K562 (cell line): ENCODE measurements at regions not wholly inside any gene's neighbourhood (a gene's known extent, or its start where the extent isn't known, plus 50 kb on each side); places are given as distances from the start of the nearest gene placed in this dataset.

Source experiments
- ATAC-seq: fragments of 200-7000 bp; cut with Tn5 transposase; 3 replicates; pipeline ENCODE4 v1.9.1; 2020; ENCODE audit warnings: moderate library complexity
- BruUV-seq: library from RNA; stranded (reverse); fragments of 400-500 nt; replicated peaks from 2 replicates; lab custom pipeline; 2021; lab: Mats Ljungman, UMichigan
- CTCF ChIA-PET: fragments of 300-600 bp; formaldehyde crosslinking; extraction: SDS; loops from one replicate; lab custom pipeline; 2021; ENCODE audit warnings: low intra/inter-chr PET ratio; lab: Yijun Ruan, JAX
- POLR2A ChIA-PET: fragments of 300-600, 350-650 bp; sonication (Branson Sonifier 250); formaldehyde crosslinking; extraction: SDS; loops from one replicate; lab custom pipeline; 2021; ENCODE audit warnings: antibody characterized with exemption, inconsistent platforms; lab: Yijun Ruan, JAX
- DNase-seq, 4 experiments: peaks; one replicate each; pipeline versions ENCODE4 v3.0.0 to v3.0.0-alpha.2; 2011 to 2018; ENCODE audit warnings: low spot score in 3 of 4, mixed read lengths in 3 of 4; ENCODE audit errors: extremely low read depth in 1 of 4
- FAIRE-seq: peaks from 2 replicates; lab custom pipeline; 2011; peaks lifted over from hg19 to GRCh38; lab: Jason Lieb, UNC
- H2AFZ ChIP-seq: 2 replicates; pipeline ENCODE4 v1.6.0; 2011; ENCODE audit warnings: low read depth, low read length, control low read depth, inconsistent platforms
- H3K27ac ChIP-seq: fragments of 200-600 bp; 3 replicates; pipeline ENCODE4 v1.8.0; 2011; ENCODE audit warnings: low read depth, mild to moderate bottlenecking, control low read depth, inconsistent platforms, low read length, moderate library complexity, mixed read lengths; ENCODE audit errors: extremely low read depth
- H3K27me3 ChIP-seq, 2 experiments: fragments of 300-600 bp in 1 of 2; 2 replicates in 1 of 2; 3 replicates in 1 of 2; pipeline versions ENCODE4 v1.6.0 to v1.8.0; 2011; ENCODE audit warnings: inconsistent platforms in 2 of 2, low read length in 2 of 2, mild to moderate bottlenecking in 1 of 2, mixed read lengths in 1 of 2, moderate library complexity in 1 of 2; ENCODE audit not compliant: control insufficient read depth in 2 of 2, insufficient read depth in 2 of 2
- H3K36me3 ChIP-seq: fragments of 300-600 bp; 3 replicates; pipeline ENCODE4 v1.8.0; 2011; ENCODE audit warnings: mild to moderate bottlenecking, low read length, inconsistent platforms; ENCODE audit not compliant: control insufficient read depth, insufficient read depth
- H3K4me1 ChIP-seq, 2 experiments: fragments of 200-600 bp in 1 of 2; replicated peaks in 1 of 2; 2 replicates in 1 of 2; 3 replicates in 1 of 2; pipeline versions ENCODE4 v1.5.1 to v1.8.0; 2011; ENCODE audit warnings: inconsistent platforms in 2 of 2, low read length in 2 of 2, mild to moderate bottlenecking in 1 of 2, mixed read lengths in 1 of 2, moderate library complexity in 1 of 2; ENCODE audit not compliant: control insufficient read depth in 2 of 2, insufficient read depth in 2 of 2
- H3K4me2 ChIP-seq: 2 replicates; pipeline ENCODE4 v1.6.1; 2011; ENCODE audit warnings: low read length, control low read depth, inconsistent platforms, mixed read lengths; ENCODE audit not compliant: insufficient read depth
- H3K4me3 ChIP-seq: fragments of 200-600 bp; sonication (generic), shearing (Covaris generic); 2 replicates; pipeline ENCODE4 v1.5.1; 2016; ENCODE audit warnings: control low read depth, inconsistent platforms
- H3K79me2 ChIP-seq: fragments of 200-600 bp; 3 replicates; pipeline ENCODE4 v1.8.0; 2011; ENCODE audit warnings: low read length, inconsistent platforms; ENCODE audit not compliant: control insufficient read depth, insufficient read depth
- H3K9ac ChIP-seq, 2 experiments: 2 replicates each; pipeline versions ENCODE4 v1.6.0 to v1.6.1; 2011; ENCODE audit warnings: low read depth in 2 of 2, low read length in 2 of 2, control low read depth in 1 of 2, inconsistent platforms in 1 of 2, mild to moderate bottlenecking in 1 of 2, mixed read lengths in 1 of 2; ENCODE audit not compliant: insufficient read depth in 1 of 2
- H3K9me1 ChIP-seq: one replicate; pipeline ENCODE4 v1.6.0; 2011; ENCODE audit warnings: inconsistent platforms, mild to moderate bottlenecking, low read length, moderate library complexity; ENCODE audit not compliant: control insufficient read depth, insufficient read depth
- H3K9me3 ChIP-seq: replicated peaks from 2 replicates; pipeline ENCODE4 v1.5.1; 2011; ENCODE audit warnings: low read depth, low read length, inconsistent platforms; ENCODE audit not compliant: control insufficient read depth, insufficient read depth
- H4K20me1 ChIP-seq: replicated peaks from 2 replicates; pipeline ENCODE4 v1.6.1; 2011; ENCODE audit warnings: low read length, inconsistent platforms, mixed read lengths; ENCODE audit not compliant: control insufficient read depth, insufficient read depth
- HEY1 ChIP-seq: fragments of 250-450 bp; sonication (Bioruptor Pico); IDR thresholded peaks from 2 replicates; pipeline ENCODE4 v1.5.0; 2020; ENCODE audit warnings: mild to moderate bottlenecking, moderate library complexity, borderline replicate concordance
- NR2F6 ChIP-seq: fragments of 450-650 bp; formaldehyde crosslinking; IDR thresholded peaks from 2 replicates; pipeline ENCODE4 v1.4.0; 2020; ENCODE audit warnings: mild to moderate bottlenecking
- PCBP2 ChIP-seq: fragments of 200-400 bp; formaldehyde crosslinking; IDR thresholded peaks from 2 replicates; pipeline ENCODE4 v1.6.1; 2018; ENCODE audit warnings: low read length, low read depth, mild to moderate bottlenecking, moderate library complexity; ENCODE audit not compliant: poor library complexity, severe bottlenecking
- POLR2H ChIP-seq: IDR thresholded peaks from 2 replicates; pipeline ENCODE4 v1.6.1; 2016; ENCODE audit warnings: missing genetic modification characterization, low read depth, mild to moderate bottlenecking, control low read depth, missing compliant biosample characterization, moderate library complexity
- RAD51 ChIP-seq: fragments of 450-650 bp; IDR thresholded peaks from 2 replicates; pipeline ENCODE4 v1.7.1; 2016; ENCODE audit warnings: low read depth, mild to moderate bottlenecking, borderline replicate concordance
- TRIM28 ChIP-seq: fragments of 450-650 bp; IDR thresholded peaks from 2 replicates; pipeline ENCODE4 v1.6.1; 2017
- ZNF507 ChIP-seq: conservative IDR thresholded peaks from 2 replicates; pipeline ENCODE4 v1.6.1; 2017; ENCODE audit warnings: missing genetic modification characterization, missing compliant biosample characterization
- WGBS: fragments of 100-300 bp; shearing (Covaris generic); methylation state at CpG from one replicate; pipeline ENCODE4 v1.1.6; 2016; ENCODE audit warnings: low coverage, mixed read lengths; ENCODE audit not compliant: insufficient coverage; ENCODE audit errors: missing lambda C conversion rate; 5-methylcytosine and 5-hydroxymethylcytosine counted together
- in situ Hi-C: fragments of 300-500 bp; cut with MboI; formaldehyde crosslinking; loops from 4 replicates; pipeline ENCODE4 v1.15.0; 2018; ENCODE audit warnings: inconsistent platforms, mixed read lengths
- intact Hi-C: fragments of 100-400 bp; cut with micrococcal nuclease; formaldehyde crosslinking; loops from 2 replicates; pipeline ENCODE4 v1.14.2; 2022
- TF ChIP-seq, protein P1 (sequence below): sonication (generic); formaldehyde crosslinking; IDR thresholded peaks from 2 replicates; pipeline ENCODE4 v1.9.0; 2022; ENCODE audit warnings: mild to moderate bottlenecking, missing genetic modification reagents
- TF ChIP-seq, protein P2 (sequence below): IDR thresholded peaks from 2 replicates; pipeline ENCODE4 v1.6.1; 2016; ENCODE audit warnings: missing genetic modification characterization, missing compliant biosample characterization

DNA sequence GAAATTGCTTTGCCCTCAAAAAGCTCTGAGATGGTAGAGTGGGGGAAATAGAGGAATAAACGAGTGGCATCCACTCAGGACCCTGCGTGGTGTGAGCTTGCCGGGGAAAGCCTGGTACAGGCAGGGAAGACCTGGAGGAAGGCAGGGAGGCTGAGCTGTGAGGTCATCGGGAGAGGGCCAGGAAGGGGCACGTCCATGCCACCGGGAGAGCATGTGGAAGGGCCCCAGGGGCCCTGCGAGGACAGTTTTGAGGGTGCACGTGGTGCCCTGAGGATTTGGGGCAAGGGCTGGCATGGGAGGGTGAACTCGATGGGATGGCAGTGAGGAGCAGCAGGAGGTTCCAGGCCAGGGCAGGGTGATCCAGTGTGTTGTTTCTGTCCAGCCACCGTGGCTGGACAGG is 56.3 kb upstream of the CBFA2T3 start:
- FAIRE-seq (no peak), ATAC-seq (no peak), DNase-seq (no peak)
- Histone ChIP-seq H4K20me1 (peaks cover 11% of the 10 kb centered on the region; the same call in 1 of the 2 replicates), H3K9ac (no peak overlapping the region), H3K27ac (no peak overlapping the region), H3K9me1 (no peaks in the 10 kb centered on the region), H3K4me1 (peaks cover 11 to 49% of the 10 kb centered on the region in 2 experiments; a peak in 4 of 5 replicates), H3K4me3 (no peak overlapping the region), H3K4me2 (no peak overlapping the region), H3K36me3 (no peaks in the 10 kb centered on the region), H3K9me3 (peaks cover 5% of the 10 kb centered on the region), H3K27me3 (peaks cover 10 to 23% of the 10 kb centered on the region in 2 experiments; a peak in 4 of 5 replicates), H3K79me2 (no peaks in the 10 kb centered on the region), H2AFZ (no peak overlapping the region)
- intact Hi-C loops (no loop called here), in situ Hi-C loops (no loop called here)
- ChIA-PET CTCF (no interaction called here), POLR2A (interaction anchor here (1.0 kb wide), 1 partner anchor 13 kb away, joined by 4 read pairs; no protein-coding TSS in a partner anchor)
- TF ChIP-seq, protein P1, sequence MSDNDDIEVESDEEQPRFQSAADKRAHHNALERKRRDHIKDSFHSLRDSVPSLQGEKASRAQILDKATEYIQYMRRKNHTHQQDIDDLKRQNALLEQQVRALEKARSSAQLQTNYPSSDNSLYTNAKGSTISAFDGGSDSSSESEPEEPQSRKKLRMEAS (CRISPR knock-in tag), result no peak
- WGBS, result 32% methylated on average over 10 of the region's 10 CpGs
- BruUV-seq, result no TSS peak

DNA sequence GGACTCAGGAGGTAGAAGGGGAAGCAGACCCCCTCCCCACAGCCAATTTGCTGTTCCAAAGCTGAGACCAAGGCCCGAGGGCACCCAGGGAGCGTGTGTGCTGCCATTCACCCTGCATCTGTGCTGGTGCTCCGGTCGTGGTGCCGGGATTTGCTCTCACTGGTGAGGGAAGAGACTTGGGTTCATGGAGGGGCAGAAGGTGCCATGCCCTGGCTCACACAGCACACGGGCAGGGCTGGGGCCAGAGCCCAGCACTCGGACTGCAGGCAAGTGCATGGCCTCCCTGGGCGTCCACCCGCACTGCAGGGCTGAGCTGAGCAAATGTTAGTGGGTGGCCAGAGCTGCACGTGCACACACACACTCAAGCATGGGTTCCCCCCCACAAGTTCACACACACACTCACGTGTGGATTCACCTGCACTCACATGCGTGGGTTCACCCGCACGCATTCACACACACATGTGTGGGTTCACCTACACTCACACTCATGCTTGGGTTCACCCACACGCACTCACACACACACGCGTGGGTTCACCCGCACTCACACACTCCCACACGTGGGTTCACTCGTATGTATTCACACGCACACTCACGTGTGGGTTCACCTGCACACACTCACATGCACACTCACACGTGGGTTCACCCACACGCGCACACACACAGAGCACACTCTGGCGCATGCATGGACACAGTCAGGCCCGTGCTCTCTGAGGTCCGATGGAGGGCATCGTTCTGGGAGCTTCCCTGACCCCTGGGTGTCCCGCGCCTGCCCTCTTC is 57.0 kb upstream of the CBFA2T3 start:
- H3K9me3 ChIP-seq, result peaks cover 5% of the 10 kb centered on the region
- no peak for TF ChIP-seq POLR2H (tag)
- TF ChIP-seq RAD51, result no peak
- TF ChIP-seq NR2F6, result no peak
- TF ChIP-seq ZNF507 (tag), result no peak
- TF ChIP-seq HEY1 (CRISPR knock-in tag), result no peak
- TF ChIP-seq PCBP2, result no peak
- no peak for TF ChIP-seq TRIM28
- TF ChIP-seq, protein P2, sequence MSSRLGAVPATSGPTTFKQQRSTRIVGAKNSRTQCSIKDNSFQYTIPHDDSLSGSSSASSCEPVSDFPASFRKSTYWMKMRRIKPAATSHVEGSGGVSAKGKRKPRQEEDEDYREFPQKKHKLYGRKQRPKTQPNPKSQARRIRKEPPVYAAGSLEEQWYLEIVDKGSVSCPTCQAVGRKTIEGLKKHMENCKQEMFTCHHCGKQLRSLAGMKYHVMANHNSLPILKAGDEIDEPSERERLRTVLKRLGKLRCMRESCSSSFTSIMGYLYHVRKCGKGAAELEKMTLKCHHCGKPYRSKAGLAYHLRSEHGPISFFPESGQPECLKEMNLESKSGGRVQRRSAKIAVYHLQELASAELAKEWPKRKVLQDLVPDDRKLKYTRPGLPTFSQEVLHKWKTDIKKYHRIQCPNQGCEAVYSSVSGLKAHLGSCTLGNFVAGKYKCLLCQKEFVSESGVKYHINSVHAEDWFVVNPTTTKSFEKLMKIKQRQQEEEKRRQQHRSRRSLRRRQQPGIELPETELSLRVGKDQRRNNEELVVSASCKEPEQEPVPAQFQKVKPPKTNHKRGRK (tag), result no peak
- TF ChIP-seq, all 486 proteins: peak for 0
- ChIA-PET CTCF (no interaction called here), POLR2A (interaction anchor here (0.6 to 1.0 kb wide), 2 partner anchors 12 to 14 kb away, joined by 3 to 4 read pairs; no protein-coding TSS in a partner anchor)
- in situ Hi-C loops (no loop called here), intact Hi-C loops (no loop called here)
- DNase-seq, result no peak
- Histone ChIP-seq H3K9ac (no peak overlapping the region), H3K4me1 (peaks cover 11 to 56% of the 10 kb centered on the region in 2 experiments; a peak in 4 of 5 replicates), H3K27ac (no peak overlapping the region), H3K4me3 (no peak overlapping the region), H3K36me3 (no peaks in the 10 kb centered on the region), H3K79me2 (no peaks in the 10 kb centered on the region), H2AFZ (no peak overlapping the region), H4K20me1 (peaks cover 11% of the 10 kb centered on the region; the same call in 1 of the 2 replicates), H3K27me3 (peaks cover 15 to 30% of the 10 kb centered on the region in 2 experiments; a peak in 4 of 5 replicates), H3K4me2 (no peak overlapping the region), H3K9me1 (no peaks in the 10 kb centered on the region)
- FAIRE-seq, result no peak
- 72% methylated on average over 25 of the region's 31 CpGs for WGBS
- no TSS peak for BruUV-seq
- no peak for ATAC-seq
